ENCODE measurements at regions not wholly inside any gene's neighbourhood (a gene's known extent, or its start where the extent isn't known, plus 50 kb on each side); places are given as distances from the start of the nearest gene placed in this dataset.

DNA sequence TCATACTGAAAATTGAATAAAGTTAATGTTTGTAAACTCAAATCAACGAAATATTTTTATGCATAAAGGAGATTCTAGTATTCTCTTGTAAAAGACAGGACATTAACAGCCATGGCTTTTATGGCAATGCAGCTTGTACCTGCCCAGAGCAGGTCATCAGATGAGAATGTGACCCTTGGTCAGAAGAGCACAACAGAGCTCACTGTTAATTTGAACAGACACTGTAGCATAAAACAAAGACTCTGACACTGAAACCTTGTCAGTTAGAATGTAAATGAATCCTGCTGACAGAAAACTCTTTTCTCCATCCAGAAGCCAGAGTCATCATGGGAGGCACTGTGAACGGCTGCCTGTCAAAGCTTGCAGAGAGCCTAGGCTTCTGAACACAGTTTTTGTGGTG lies 410.6 kb downstream of the RAP2B start:
- intact Hi-C loops (cut with DNase I) = no loop called here
- no peak for DNase-seq (ENCODE audit: low spot score)

DNA sequence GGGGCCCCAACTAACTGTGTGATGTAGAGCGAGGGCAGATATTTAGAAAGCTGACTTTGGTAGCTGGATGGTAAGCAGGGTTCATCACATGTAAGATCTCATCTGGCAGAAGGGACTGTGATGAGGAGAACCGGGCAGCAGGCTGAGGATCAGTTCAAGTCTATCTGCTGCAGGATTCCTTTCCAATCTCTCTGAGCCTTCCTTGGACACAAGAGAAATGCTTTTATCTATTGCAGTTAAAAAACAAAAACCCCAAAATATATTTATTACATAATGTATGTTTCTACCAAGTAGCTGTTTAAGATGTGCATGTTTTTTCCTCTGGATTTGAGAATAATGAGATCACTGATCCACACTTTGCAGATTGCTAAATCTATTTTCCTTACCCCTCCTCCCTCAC lies 411.5 kb downstream of the RAP2B start:
- no peak for DNase-seq (ENCODE audit: low spot score)
- intact Hi-C loops (cut with DNase I) = no loop called here

DNA sequence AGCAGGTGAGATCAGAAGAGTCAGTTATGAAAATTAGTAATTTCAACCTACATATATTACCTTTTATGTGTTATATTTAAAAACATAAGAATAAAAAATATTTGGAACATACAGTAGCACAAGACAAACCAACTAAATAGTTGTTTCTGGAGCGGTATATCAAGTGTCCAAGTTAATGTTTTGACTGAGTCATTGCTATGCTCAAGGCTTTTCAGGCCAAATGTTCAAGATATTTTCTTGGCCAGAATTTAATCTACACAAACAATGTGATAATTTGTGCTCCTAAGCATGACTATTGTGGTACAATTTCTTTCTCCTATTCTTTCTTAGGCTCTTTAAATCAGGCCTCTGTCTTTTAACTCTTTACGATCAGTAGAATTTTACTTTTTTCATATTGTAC lies 412.4 kb downstream of the RAP2B start:
- intact Hi-C loops (cut with DNase I) = no loop called here
- no peak for DNase-seq (ENCODE audit: low spot score)

- intact Hi-C loops (cut with DNase I) = no loop called here
- no peak for DNase-seq (ENCODE audit: low spot score)
Observed at GRCh38 chr3:153577059-153577736, 415.2 kb downstream of the RAP2B start.

DNA sequence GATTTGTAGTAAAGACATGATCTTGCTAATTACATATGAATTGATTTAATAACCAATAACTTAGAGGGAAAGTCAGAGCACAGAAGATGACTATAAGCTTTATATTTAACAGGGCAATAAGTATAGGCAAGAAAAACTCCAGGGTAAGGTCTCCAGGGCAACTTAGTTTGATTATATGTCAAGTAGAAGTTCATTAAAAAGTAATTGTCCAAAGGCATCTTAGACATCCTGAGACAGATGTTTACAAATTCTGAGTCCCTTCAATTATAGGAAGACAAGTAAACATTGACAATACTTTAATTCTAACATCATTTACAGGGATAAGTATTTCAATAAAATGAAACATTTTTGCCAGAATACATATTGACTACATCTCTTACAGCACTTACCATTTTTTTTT lies 416.0 kb downstream of the RAP2B start:
- DNase-seq (ENCODE audit: low spot score) = no peak
- intact Hi-C loops (cut with DNase I) = no loop called here

- no peak for DNase-seq (ENCODE audit: low spot score)
- intact Hi-C loops (cut with DNase I) = no loop called here
Observed at GRCh38 chr3:153590051-153590450, 428.0 kb downstream of the RAP2B start.

- DNase-seq (ENCODE audit: low spot score) = no peak
- intact Hi-C loops (cut with DNase I) = no loop called here
Observed at GRCh38 chr3:153591561-153592245, 429.7 kb downstream of the RAP2B start.

- intact Hi-C loops (cut with DNase I) = no loop called here
- no peak for DNase-seq (ENCODE audit: low spot score)
Observed at GRCh38 chr3:153595186-153595815, 433.3 kb downstream of the RAP2B start.

DNA sequence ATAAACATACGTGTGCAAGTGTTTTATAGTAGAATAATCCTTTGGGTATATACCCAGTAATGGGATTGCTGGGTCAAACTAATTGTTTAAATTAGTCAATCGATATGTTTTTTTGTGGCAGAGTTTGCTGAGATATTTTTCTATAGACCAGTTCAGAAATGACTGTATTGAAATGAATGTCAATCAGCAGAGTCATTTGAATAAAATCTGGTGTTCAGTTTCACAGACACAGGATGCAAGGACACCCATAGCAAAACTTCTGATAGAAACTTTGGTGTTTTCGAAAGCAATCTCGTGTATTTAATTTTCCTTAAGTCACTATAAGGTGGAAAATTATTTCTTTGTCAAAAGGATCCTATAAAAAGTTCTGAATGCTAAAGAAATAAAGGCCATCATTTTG lies 434.4 kb downstream of the RAP2B start:
- intact Hi-C loops (cut with DNase I) = no loop called here
- no peak for DNase-seq (ENCODE audit: low spot score)

DNA sequence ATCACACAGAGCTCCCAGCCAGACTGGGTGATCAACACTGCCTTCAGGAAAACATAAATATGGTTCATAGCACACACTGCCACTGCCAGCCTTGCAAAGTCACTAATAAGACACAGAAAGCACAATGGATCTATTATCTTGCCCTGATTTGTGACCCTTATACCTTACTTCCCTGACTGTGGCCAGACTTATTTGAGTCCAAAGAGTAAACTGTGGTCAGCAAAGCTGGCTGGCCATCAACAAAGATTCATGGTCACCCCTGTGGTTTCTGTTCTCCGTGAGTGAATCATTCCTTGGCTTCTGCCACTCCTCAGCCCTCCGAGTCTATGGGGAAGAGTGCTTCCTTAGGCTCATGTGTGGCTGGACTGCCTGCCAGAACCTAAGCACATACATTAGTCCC lies 437.7 kb downstream of the RAP2B start:
- intact Hi-C loops (cut with DNase I) = no loop called here
- DNase-seq (ENCODE audit: low spot score) = peak; percentile 77

GRCh38 chr3:153600896-153601295 lies 438.9 kb downstream of the RAP2B start:
- intact Hi-C loops (cut with DNase I) = no loop called here
- no peak for DNase-seq (ENCODE audit: low spot score)

DNA sequence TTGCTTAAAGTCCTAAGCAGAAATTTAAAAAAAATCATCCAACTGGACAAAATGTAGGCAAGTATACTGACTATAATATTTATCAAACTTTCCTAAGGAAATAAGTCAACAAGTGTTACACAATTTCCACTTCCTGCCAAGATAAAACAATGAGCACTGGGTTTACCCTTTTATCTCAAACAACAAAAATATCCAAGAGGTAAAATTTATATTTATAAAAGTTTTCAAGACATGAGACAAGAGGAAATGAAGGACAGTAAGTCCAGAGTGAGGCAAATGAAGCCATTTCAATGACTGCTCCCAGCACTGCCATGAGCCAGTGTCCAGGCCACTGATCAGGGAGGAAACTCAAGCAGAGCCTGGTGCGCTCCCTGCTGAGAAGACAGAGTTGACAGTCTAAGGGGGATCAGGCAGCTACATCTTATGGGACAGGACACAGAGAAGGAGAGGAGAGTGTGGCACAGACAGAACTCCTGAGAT lies 439.4 kb downstream of the RAP2B start:
- intact Hi-C loops (cut with DNase I) = no loop called here
- DNase-seq (ENCODE audit: low spot score) = no peak

- intact Hi-C loops (cut with DNase I) = no loop called here
- DNase-seq (ENCODE audit: low spot score) = no peak
Observed at GRCh38 chr3:153602801-153603200, 440.8 kb downstream of the RAP2B start.

DNA sequence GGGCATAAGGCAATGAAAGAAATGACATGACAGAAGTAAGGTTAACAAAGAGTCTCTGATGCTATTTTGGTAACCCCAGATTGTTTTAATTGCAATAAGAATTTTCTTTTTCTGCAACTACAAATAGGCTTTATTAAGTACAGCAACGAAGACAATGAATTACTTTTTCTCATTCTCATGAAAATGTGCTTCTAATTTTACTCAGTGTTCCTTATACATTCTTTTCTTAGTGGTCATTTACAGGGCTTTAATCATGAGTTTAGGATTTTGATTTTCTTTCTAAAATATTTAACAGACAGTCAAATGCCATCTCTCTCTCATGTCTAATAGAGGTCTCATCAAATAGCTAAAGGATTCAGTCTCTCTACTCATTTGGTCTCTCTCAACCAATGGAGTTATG lies 452.1 kb downstream of the RAP2B start:
- no peak for DNase-seq (ENCODE audit: low spot score)
- intact Hi-C loops (cut with DNase I) = no loop called here

- DNase-seq (ENCODE audit: low spot score) = no peak
- intact Hi-C loops (cut with DNase I) = no loop called here
Observed at GRCh38 chr3:153614563-153614962, 452.5 kb downstream of the RAP2B start.

DNA sequence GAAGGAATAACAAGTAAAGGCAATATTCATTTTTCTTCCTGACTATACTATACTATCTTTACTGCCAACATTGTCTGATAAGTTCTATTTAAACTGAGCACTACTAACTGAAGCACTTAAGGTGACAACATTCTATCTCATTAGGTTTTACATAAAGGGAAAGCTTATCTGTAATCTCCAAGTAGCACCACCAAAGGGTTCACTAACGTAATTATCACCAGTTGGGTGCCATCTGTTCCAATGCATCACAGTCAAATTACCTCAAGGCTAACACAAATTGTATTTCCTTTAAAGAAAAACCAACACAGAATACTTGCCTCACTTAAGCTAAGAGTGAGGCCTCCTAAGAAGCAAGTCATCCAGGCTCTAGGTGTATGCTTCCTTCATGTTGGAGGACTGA lies 453.8 kb downstream of the RAP2B start:
- no peak for DNase-seq (ENCODE audit: low spot score)
- intact Hi-C loops (cut with DNase I) = no loop called here

DNA sequence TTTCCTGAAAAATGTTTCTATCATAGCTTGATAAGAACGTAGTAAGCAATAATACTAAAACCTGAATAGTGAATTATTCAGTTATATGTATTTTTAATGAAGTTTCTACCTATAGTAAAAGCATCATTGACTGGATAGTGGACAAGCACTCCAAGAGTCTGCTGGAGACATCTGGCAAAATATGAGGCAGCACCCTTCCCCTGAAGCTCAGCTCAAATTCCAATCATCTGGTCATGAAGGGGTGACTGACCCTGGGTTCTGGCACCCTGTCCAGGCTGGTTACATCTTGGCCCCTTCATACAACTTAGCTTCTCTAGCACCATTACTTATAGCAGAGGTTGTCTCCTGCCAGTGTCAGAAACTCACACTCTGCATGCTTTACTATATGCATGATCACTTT lies 455.4 kb downstream of the RAP2B start:
- intact Hi-C loops (cut with DNase I) = no loop called here
- DNase-seq (ENCODE audit: low spot score) = no peak

DNA sequence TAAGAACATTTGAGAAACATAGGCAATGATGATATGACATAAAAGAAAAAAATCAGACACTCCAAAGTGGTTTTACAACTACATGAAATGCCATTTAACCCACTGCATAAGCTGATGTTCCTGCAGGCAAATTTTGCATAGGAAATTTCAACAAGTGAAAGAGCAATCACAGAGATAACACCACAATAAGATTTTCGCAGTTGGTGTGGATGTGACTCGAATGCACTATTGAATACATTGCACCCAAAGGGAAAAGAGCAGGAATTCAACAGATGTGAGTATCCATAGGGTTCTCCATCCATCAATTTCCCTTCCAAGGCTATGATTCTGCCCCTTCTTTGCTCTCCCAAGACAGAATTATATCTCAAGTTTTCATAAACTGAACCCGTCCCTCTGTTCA lies 456.1 kb downstream of the RAP2B start:
- intact Hi-C loops (cut with DNase I) = no loop called here
- DNase-seq (ENCODE audit: low spot score) = no peak

DNA sequence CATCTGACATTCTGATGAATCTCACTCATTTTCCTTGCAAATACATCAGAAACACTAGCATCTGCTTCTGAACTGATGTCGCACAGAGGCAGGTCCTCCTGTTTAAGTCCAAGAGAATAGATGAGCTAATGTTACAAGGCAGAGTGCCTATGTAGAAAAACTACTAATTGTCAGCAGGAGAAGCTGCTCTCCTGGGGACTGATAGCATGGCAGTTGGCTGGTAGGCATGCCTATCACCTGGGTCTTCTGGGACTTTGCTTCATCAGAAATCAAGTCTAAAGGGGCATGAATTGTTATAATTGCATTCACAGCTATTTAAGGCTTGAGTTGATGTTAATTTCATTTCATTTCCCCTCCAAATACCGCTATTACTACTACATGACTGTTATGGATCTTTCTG lies 457.2 kb downstream of the RAP2B start:
- intact Hi-C loops (cut with DNase I) = no loop called here

GRCh38 chr3:153621953-153622352 lies 459.9 kb downstream of the RAP2B start:
- intact Hi-C loops (cut with DNase I) = no loop called here

More for the DNA sequence above, 457.2 kb downstream of the RAP2B start:
- no peak for DNase-seq (ENCODE audit: low spot score)

GRCh38 chr3:153623834-153624233 lies 461.8 kb downstream of the RAP2B start:
- DNase-seq (ENCODE audit: low spot score) = no peak
- intact Hi-C loops (cut with DNase I) = no loop called here

More at GRCh38 chr3:153621953-153622352, 459.9 kb downstream of the RAP2B start:
- no peak for DNase-seq (ENCODE audit: low spot score)
